Skeletal muscle satellite cell (primary cell): ENCODE measurements at regions not wholly inside any gene's neighbourhood (a gene's known extent, or its start where the extent isn't known, plus 50 kb on each side); places are given as distances from the start of the nearest gene placed in this dataset.

Experiments
- H3K27me3 ChIP-seq: 2 replicates; pipeline ENCODE4 v1.7.0; 2013; ENCODE audit warnings: low read length; ENCODE audit not compliant: control insufficient read depth, insufficient read depth
- H3K36me3 ChIP-seq: 2 replicates; pipeline ENCODE4 v1.7.0; 2013; ENCODE audit warnings: mild to moderate bottlenecking, control low read depth, low read length; ENCODE audit not compliant: insufficient read depth
- H3K4me1 ChIP-seq: 2 replicates; pipeline ENCODE4 v1.7.0; 2013; ENCODE audit warnings: low read length; ENCODE audit not compliant: control insufficient read depth, insufficient read depth
- H3K4me2 ChIP-seq: 2 replicates; pipeline ENCODE4 v1.7.0; 2013; ENCODE audit warnings: mild to moderate bottlenecking, low read length
- H3K4me3 ChIP-seq: 2 replicates; pipeline ENCODE4 v1.7.0; 2013; ENCODE audit warnings: low read length
- H3K9ac ChIP-seq: 2 replicates; pipeline ENCODE4 v1.7.0; 2013; ENCODE audit warnings: mild to moderate bottlenecking, low read depth, low read length, moderate library complexity
- H3K9me3 ChIP-seq: replicated peaks from 2 replicates; pipeline ENCODE4 v1.7.0; 2013; ENCODE audit warnings: mild to moderate bottlenecking, control low read depth, low read length

GRCh38 chr2:81598453-81598852, 1293.9 kb upstream of the LRRTM1 start:
- Histone ChIP-seq H3K9ac (no peak overlapping the region), H3K27me3 (no peaks in the 10 kb centered on the region), H3K36me3 (no peaks in the 10 kb centered on the region), H3K4me1 (no peaks in the 10 kb centered on the region), H3K4me2 (no peak overlapping the region), H3K9me3 (peaks cover 4% of the 10 kb centered on the region), H3K4me3 (no peak overlapping the region)

GRCh38 chr2:81589406-81589805, 1284.9 kb upstream of the LRRTM1 start:
- no peaks in the 10 kb centered on the region for H3K27me3 ChIP-seq
- H3K4me2 ChIP-seq, result no peak overlapping the region
- H3K4me1 ChIP-seq, result no peaks in the 10 kb centered on the region
- no peak overlapping the region for H3K4me3 ChIP-seq
- H3K9me3 ChIP-seq, result peaks cover 17% of the 10 kb centered on the region
- H3K36me3 ChIP-seq, result no peaks in the 10 kb centered on the region
- H3K9ac ChIP-seq, result no peak overlapping the region

GRCh38 chr2:81583311-81584108, 1279.0 kb upstream of the LRRTM1 start:
- Histone ChIP-seq H3K27me3 (no peaks in the 10 kb centered on the region), H3K4me3 (no peak overlapping the region), H3K4me1 (no peaks in the 10 kb centered on the region), H3K4me2 (no peak overlapping the region), H3K36me3 (no peaks in the 10 kb centered on the region), H3K9ac (no peak overlapping the region), H3K9me3 (peaks cover 16% of the 10 kb centered on the region)

GRCh38 chr2:81576713-81577112, 1272.2 kb upstream of the LRRTM1 start:
- Histone ChIP-seq H3K27me3 (no peaks in the 10 kb centered on the region), H3K4me2 (no peak overlapping the region), H3K4me3 (no peak overlapping the region), H3K4me1 (no peaks in the 10 kb centered on the region), H3K9me3 (no peaks in the 10 kb centered on the region), H3K36me3 (no peaks in the 10 kb centered on the region), H3K9ac (no peak overlapping the region)

GRCh38 chr2:81551040-81551634, 1246.6 kb upstream of the LRRTM1 start:
- Histone ChIP-seq H3K4me2 (no peak overlapping the region), H3K27me3 (no peaks in the 10 kb centered on the region), H3K9ac (no peak overlapping the region), H3K4me1 (no peaks in the 10 kb centered on the region), H3K9me3 (no peaks in the 10 kb centered on the region), H3K36me3 (no peaks in the 10 kb centered on the region), H3K4me3 (no peak overlapping the region)

GRCh38 chr2:81550277-81550676, 1245.7 kb upstream of the LRRTM1 start:
- no peak overlapping the region for H3K4me3 ChIP-seq
- H3K4me1 ChIP-seq, result no peaks in the 10 kb centered on the region
- H3K36me3 ChIP-seq, result no peaks in the 10 kb centered on the region
- H3K4me2 ChIP-seq, result no peak overlapping the region
- no peaks in the 10 kb centered on the region for H3K9me3 ChIP-seq
- H3K27me3 ChIP-seq, result no peaks in the 10 kb centered on the region
- no peak overlapping the region for H3K9ac ChIP-seq

- H3K4me3 ChIP-seq, result no peak overlapping the region
- no peaks in the 10 kb centered on the region for H3K27me3 ChIP-seq
- H3K4me2 ChIP-seq, result no peak overlapping the region
- no peaks in the 10 kb centered on the region for H3K4me1 ChIP-seq
- H3K9ac ChIP-seq, result no peak overlapping the region
- no peaks in the 10 kb centered on the region for H3K9me3 ChIP-seq
- H3K36me3 ChIP-seq, result no peaks in the 10 kb centered on the region
Observed at GRCh38 chr2:81549646-81550045, 1245.1 kb upstream of the LRRTM1 start.

GRCh38 chr2:81545626-81546025, 1241.1 kb upstream of the LRRTM1 start:
- Histone ChIP-seq H3K36me3 (no peaks in the 10 kb centered on the region), H3K27me3 (no peaks in the 10 kb centered on the region), H3K4me1 (no peaks in the 10 kb centered on the region), H3K9me3 (no peaks in the 10 kb centered on the region), H3K4me3 (no peak overlapping the region), H3K9ac (no peak overlapping the region), H3K4me2 (no peak overlapping the region)

GRCh38 chr2:81542119-81542518, 1237.6 kb upstream of the LRRTM1 start:
- no peak overlapping the region for H3K4me2 ChIP-seq
- no peak overlapping the region for H3K4me3 ChIP-seq
- no peak overlapping the region for H3K9ac ChIP-seq
- no peaks in the 10 kb centered on the region for H3K9me3 ChIP-seq
- no peaks in the 10 kb centered on the region for H3K4me1 ChIP-seq
- H3K36me3 ChIP-seq, result no peaks in the 10 kb centered on the region
- no peaks in the 10 kb centered on the region for H3K27me3 ChIP-seq

- Histone ChIP-seq H3K9ac (no peak overlapping the region), H3K4me1 (no peaks in the 10 kb centered on the region), H3K36me3 (no peaks in the 10 kb centered on the region)
Observed at GRCh38 chr2:81529944-81530343, 1225.4 kb upstream of the LRRTM1 start.

GRCh38 chr2:81528852-81529480, 1224.4 kb upstream of the LRRTM1 start:
- H3K27me3 ChIP-seq, result no peaks in the 10 kb centered on the region
- no peak overlapping the region for H3K4me3 ChIP-seq
- no peaks in the 10 kb centered on the region for H3K4me1 ChIP-seq
- H3K4me2 ChIP-seq, result no peak overlapping the region
- no peak overlapping the region for H3K9ac ChIP-seq
- peaks cover 2% of the 10 kb centered on the region for H3K9me3 ChIP-seq
- H3K36me3 ChIP-seq, result no peaks in the 10 kb centered on the region

More at GRCh38 chr2:81529944-81530343, 1225.4 kb upstream of the LRRTM1 start:
- no peaks in the 10 kb centered on the region for H3K9me3 ChIP-seq
- no peaks in the 10 kb centered on the region for H3K27me3 ChIP-seq
- no peak overlapping the region for H3K4me3 ChIP-seq
- H3K4me2 ChIP-seq, result no peak overlapping the region
